GM18858 (cell line): ENCODE measurements at regions not wholly inside any gene's neighbourhood (a gene's known extent, or its start where the extent isn't known, plus 50 kb on each side); places are given as distances from the start of the nearest gene placed in this dataset.
"Not testable (repeated sequence)": the region's sequence is repeated elsewhere in the genome, so short reads cannot be mapped to it uniquely, and the experiment has no call there.

ENCODE experiments used
- ATAC-seq: cut with Tn5 transposase; IDR thresholded peaks from one replicate; pipeline ENCODE4 v1.9.1; 2021; ENCODE audit not compliant: unreplicated experiment

DNA sequence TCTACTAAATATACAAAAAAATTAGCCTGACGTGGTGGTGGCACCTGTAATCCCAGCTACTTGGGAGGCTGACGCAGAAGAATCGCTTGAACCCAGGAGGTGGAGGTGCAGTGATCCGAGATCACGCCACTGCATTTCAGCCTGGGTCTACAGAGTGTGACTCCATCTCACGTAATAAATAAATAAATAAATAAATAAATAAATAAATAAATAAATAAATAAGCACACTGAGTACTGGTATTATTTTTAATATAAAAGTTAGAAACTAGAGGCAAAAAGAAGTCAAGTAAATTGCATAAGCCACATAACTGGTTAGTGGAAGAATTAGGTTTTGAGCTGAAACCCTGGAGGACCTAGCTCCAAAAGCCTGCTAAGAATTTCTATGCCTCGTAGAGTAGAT, 1262.7 kb upstream of the PABPC4L start:
- ATAC-seq = no peak

DNA sequence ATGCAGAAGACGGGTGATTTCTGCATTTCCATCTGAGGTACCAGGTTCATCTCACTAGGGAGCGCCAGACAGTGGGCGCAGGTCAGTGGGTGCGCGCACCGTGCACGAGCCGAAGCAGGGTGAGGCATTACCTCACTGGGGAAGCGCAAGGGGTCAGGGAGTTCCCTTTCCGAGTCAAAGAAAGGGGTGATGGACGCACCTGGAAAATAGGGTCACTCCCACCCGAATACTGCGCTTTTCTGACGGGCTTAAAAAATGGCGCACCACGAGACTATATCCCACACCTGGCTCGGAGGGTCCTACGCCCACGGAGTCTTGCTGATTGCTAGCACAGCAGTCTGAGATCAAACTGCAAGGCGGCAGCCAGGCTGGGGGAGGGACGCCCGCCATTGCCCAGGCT, 1246.0 kb upstream of the PABPC4L start:
- not testable (repeated sequence) for ATAC-seq

DNA sequence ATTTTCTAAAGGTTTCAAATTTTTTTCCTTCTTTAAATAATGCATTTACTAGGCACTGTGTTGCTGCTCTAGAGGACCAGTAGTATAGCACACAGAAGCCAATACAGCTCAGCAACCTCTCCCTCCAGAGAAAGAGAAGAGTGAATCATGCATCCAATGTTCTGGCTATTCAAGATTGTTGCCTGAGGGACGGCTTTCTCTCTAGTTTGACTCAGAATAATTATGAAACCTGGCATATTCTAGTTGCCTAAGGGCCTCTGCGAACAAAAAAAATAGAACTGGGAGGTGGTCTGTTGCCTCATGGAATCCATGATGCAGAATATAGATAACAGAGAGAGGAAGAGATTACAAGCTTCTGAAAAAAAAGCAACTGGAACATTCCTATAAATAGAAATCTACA, 1233.3 kb upstream of the PABPC4L start:
- ATAC-seq = no peak

DNA sequence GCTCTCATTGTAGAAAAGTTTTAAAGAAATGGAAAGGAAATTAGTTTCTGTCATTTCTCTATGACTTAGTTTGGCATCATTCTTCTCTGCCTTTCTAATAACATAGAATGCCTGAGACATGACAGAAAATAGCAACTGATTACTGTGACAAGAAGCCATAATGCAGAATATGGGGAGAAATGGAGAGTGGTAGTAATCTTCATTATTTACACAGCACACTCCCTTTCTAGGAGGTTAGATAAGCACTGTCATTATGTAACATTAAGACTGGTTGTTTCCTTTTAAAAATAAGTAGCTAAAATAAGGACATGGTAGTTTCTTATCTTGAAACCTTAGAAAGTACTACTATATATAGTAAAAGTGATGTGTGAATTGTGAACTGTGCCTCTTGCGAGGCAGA, 1227.9 kb upstream of the PABPC4L start:
- ATAC-seq = no peak

DNA sequence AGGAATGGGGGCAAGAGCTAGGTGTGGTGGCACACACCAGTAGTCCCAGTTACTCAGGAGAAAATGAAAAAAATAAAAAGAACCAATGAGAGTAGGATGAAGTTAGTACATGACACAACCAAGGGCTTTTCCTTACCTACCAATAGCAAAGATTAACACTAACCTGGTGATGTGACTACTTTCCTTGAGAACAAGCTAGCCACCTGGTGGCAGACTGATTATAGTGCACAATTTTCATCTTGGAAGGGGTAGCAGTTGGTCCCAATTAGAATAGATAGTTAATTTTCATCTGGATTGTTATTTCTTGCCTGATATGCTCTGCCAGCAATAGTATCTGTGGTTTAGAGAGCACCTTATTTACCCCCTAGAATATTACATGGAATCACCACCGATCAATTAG, 1216.8 kb upstream of the PABPC4L start:
- ATAC-seq = peak; percentile 87

DNA sequence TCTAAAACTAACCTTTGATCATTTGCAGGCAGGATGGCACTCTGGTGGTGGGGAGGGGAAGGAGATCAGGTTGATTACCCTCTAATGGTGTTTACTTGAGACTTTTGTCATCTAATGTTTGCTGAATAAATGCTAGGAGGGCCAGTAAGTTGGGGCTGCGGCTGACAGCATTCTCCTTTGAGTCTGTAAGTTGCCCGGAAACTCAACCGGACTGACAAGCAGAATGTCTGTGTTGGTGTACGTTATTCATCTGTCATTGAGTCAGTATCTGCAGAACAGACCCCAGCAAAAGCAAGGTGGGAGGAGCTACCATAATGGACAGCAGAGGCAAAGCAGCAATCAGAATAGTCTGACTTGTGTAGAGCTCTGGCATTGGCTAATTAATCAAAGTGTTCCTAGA, 1210.6 kb upstream of the PABPC4L start:
- no peak for ATAC-seq

DNA sequence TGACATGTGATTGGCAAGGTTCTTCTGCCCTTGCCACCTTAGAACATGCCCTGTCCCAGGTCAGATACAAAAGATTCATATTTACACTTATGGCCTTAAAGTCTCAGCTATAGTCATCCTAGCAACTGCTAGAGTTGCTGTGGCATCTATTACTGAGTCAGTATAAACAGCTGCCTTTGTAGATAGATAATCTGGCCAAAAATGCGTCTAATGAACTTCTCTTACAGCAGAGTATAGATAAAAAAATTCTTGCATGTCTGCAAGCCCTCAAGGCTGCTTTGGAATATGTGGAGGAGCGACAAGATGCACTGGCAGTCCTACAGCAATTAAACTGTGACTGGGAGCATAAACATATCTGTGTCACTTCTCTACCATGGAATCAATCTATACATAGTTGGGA, 1209.7 kb upstream of the PABPC4L start:
- ATAC-seq = no peak

DNA sequence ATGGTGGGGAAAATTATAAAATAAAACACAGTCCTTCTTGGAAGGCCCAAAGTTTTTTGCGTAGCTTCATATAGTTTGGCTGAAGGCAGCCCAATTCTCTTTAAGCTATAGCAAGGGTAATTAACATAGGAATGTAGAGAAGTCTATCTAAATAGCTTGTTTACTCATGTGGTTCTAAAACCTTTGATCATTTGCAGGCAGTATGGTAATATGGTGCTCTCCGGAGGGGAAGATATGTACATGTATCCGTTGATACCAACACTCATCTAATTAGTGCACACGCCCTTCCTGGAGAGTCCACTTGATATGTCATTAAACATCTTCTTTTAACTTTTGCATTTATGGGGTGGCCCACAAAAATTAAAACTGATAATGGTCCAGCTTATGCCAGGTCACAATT, 1207.7 kb upstream of the PABPC4L start:
- not testable (repeated sequence) for ATAC-seq

DNA sequence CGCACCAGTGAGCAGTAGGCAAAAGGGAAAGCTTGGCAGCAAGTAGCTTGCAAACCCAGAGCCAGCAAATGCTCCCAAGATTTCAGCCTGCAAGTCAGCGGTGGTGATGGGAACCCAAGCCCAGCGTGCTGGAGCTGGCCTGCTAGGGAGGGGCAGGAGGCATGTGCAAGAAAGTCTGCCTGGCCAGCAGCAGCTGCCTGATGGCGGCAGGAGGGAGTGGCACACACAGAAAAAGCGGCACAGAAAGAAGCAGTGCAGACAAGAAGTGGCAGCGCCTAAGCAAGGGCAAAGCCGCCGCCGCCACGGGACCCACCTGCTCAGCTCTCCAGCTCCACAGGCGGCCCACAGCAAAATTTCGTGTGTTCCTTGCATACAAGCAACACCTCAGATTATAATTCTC, 1206.5 kb upstream of the PABPC4L start:
- ATAC-seq = no peak

DNA sequence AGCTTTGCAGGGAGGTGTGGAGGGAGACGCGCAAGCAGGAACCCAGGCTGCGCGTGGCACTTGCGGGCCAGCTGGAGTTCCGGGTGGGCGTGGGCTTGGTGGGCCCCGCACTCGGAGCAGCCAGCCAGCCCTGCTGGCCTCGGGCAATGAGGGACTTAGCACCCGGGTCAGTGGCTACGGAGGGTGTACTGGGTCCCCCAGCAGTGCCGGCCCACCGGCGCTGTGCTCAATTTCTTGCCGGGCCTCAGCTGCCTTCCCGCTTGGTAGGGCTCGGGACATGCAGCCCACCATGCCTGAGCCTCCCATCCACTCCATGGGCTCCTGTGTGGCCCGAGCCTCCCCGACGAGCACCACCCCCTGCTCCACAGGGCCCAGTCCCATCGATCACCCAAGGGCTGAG, 1205.0 kb upstream of the PABPC4L start:
- not testable (repeated sequence) for ATAC-seq

DNA sequence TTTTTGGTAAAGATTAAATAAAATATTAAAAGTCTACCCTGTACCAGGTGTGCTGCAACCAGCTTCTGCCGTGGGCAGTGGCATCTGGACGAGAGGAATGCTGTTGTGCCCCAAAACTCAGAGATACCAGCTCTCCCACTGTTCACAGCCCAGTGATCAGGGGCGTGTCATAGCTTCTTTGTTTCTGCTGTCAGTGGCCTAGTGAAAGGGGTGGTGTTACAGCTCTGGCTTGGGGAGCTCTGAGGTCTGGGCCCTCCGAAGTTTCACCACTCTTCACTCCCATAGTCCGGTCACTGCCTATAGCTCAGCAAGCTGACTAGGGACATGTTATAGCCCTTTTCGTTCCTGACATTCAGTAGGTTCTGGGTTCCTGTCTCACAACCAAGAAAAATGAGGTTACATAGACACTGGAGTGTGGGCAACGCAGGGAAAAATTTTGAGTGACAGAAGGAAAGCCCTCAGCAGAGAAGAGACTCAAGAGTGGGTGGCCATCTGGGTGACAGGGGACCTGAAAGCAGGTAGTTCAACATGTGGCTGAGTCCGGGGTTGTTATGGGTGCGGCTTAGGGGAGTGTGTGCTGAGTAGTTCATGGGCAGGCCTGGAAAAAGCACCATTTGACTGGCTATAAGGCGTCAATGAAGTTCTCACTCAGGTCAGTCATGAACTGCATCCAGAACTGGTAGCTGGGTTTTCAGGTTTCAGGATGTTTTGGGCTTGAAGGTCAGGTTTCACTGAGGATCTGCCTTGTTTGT, 1184.4 kb upstream of the PABPC4L start:
- no peak for ATAC-seq

DNA sequence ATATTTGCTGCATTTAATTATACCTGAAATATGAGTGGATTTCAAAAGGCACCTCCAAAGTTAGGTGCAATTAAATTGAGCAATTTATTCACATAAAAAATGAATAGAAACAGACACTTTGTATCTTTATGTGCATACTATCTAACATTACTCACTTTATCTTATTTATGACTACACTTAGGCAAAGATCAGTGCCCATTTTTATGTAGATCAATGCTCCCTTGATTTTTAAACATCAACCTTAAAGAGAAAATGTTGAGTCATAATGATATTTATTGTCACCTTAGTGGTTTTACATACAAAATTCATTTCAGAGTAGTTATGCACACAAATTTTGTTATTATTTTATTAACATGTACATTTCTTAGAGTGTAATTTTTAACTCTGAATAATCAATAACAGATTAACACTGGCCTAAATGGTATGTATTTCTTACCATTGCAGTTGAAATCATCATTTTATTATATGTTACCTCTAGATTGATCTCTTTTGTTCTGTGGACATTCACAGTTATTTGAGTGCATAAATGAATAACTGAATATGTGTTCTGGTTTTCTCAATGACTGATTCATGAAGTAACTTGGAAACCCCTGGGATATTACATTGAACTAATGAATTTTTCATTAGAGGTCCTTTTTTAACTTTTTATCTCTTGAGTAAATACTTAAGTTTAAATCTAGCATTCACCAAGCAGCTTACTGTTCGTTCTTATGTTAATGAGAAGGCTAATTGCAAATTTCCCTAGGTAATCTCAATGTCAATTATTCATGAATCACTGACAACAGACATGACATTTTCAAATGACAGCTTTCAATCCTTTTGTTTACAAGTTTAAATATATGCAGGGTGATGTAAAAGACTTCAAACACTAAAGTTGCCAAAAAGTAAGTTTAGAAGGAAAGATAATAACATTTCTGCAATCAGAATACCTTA, 1182.0 kb upstream of the PABPC4L start:
- ATAC-seq = no peak

DNA sequence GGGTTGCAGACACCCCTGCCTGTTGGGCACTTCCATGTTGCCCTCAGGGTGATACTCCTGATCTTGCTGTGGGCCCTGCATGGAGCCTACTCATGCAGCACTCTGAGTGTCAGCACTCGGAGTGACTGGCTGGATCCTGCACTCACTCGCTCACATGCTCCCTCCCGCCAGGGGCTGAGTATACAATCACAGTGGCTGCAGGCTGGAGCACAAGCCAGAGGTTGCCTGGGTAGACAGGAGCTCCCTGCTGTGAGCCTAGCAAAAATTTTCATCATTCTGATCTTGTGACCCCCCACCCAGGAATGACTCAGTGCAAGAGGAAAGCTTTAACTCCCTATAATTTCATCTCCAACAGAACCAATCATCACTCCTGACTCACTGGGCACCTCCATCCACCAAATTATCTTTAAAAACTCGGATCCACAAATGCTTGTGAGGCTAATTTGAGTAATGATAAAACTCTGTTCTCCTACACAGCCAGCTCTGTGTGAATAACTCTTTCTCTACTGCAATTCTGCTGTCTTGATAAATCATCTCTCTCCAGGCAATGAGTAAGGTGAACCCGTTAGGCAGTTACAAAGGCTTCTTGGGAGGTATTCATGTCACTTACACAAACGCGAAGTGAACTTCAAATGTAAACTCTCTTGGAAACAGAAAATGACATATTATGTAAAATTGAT, 1180.8 kb upstream of the PABPC4L start:
- no peak for ATAC-seq

DNA sequence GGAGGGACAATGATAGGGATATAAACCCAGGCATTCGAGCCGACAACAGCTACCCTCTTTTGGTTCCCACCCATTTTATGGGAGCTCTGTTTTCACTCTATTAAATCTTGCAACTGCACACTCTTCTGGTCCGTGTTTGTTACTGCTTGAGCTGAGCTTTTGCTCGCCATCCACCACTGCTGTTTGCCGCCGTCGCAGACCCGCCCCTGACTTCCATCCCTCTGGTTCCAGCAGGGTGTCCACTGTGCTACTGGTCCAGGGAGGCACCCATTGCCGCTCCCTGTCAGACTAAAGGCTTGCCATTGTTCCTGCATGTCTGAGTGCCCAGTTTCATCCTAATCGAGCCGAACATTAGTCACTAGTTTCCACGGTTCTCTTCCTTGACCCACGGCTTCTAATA, 1170.5 kb upstream of the PABPC4L start:
- no peak for ATAC-seq

DNA sequence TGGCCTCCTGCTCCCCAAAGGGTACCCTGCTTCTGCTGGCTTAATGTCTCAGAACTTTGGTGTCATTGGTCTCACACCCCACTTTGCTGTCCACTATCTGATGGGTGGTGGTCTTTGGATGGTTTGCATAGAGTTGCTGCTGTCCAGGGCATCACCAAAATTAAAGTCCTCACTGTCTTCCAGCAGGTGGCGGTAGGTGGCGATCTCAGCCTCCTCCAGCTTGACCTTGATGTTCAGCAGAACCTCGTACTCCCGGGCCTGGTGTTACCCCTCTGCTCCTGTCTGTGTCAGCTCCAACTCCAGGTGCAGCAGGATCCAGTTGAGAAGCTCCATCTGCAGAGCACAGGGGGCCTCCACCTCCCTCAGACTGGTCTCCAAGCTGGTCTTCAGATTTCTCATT, 1169.5 kb upstream of the PABPC4L start:
- ATAC-seq = no peak

DNA sequence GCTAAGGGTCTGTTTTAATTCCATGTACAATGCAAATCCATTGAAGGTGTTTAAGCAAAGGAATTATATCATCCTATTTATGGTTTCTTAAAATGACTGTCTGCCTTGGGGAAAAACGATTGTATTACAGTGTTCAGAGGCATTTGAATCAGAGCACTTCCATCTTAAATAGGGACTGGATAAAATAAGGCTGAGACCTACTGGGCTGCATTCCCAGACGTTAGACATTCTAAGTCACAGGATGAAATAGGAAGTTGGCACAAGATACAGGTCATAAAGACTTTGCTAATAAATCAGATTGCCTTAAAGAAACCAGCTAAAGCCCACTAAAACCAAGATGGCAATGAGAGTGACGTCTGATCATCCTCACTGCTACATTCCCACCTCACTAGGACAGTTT, 1167.2 kb upstream of the PABPC4L start:
- ATAC-seq = no peak

DNA sequence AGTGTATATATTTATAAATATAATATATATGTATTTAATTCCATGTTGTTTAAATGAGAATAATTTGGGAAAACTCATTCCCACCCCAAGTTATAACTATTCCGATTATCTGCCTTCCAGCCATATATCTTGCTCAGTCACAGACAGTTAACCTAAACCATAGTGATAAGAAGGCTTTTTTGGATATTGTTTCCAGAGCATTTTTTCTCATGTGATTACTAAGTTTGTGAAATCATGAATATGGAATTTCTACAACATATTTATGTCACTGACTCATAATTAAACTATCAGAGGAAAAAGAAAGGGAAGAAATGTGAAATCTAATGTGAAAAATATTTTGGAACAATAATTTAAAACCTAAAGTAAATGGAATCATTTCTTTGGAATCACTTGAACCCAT, 1163.5 kb upstream of the PABPC4L start:
- no peak for ATAC-seq

DNA sequence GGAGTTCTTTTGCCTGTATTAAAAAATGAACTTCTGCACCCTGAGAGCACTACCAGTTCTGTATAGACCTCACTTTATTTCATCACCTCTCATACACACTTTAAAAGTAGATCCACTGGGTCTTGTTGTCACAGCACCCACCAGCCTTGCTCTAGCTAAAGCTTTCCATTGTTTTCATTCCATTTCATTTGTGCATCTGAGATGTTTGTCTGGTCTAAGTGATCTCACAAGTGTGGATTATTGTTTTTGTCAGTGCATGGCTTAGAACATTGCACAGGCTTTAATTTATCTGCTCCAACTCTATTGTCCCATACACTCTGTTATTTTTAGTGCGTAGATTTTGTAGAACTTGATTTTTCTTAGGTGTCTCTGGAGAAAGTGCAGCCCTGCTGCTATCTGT, 1157.5 kb upstream of the PABPC4L start:
- ATAC-seq = no peak

DNA sequence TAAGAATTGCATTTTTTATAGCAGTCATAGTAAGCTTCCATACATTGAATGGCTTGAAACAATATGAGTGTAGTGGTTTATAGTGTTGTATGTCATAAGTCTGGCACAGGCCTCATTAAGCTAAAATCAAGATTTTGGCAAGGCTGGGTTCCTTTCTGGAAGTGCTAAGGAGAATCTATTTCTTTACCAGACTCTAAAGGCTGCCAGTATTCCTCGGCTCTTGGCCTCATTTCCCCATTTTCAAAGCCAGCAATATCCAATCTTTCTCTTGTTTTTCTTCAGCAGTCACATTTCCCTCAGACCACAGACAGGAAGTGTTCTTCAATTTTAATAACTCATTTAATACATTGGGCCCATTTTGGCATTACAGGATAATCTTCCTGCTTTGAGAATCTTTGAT, 1155.5 kb upstream of the PABPC4L start:
- no peak for ATAC-seq

DNA sequence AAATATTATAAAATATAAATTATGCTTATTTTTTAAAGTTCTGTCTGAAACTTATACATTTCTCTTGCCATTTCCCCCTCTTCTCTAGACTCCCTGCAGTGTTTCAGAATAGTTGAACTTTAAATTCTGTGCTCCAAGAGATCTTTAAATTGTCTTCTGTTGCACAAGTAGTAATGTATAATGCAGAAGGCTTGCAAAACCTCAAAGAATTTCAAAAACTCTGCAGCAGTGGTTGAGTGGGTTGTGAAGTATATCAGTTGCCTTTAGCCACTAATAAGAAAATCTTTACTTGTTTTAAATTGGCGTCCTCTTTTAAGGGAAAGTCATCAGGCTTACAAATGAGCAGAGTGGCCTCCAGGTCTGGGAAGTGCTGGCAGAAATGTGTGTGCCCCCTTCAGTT, 1153.3 kb upstream of the PABPC4L start:
- no peak for ATAC-seq

DNA sequence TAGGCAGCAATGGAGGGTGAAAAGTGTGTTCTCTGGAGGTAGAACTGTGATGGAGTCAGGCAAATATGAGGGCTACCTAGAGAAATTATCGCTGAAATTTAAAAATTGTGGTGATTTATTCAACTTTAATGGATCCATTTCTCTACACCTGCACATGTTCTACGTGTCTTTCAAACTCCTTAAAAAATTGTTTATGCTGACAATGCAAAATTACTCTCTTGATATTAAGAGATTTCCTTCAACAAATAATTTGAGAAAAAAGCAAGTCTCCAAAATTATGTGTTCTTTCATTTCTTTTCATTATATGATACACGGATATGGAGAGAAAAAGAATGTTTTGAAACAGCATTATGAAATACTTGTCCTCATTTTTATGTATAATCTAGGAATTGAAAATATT, 1151.4 kb upstream of the PABPC4L start:
- ATAC-seq = no peak

DNA sequence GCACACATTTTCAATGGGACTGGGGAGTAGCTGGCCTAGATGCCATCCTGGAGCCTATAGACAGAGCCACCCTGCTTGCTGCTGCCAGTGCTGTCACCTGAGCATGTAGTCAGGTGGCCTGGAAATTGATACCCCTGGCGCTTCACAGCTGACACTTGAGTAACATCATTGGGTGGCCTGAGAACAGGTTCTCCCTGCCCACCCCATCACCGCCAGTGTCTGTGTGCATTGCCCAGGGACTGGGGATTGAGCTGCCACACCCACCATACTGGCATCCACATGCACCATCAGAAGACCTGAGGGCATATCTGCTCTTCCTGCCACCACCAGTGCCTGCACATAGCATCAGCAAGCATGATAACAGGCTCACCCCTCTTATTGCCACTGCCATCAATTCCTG, 1142.9 kb upstream of the PABPC4L start:
- ATAC-seq = no peak
